ENCODE measurements at regions not wholly inside any gene's neighbourhood (a gene's known extent, or its start where the extent isn't known, plus 50 kb on each side); places are given as distances from the start of the nearest gene placed in this dataset.

DNA sequence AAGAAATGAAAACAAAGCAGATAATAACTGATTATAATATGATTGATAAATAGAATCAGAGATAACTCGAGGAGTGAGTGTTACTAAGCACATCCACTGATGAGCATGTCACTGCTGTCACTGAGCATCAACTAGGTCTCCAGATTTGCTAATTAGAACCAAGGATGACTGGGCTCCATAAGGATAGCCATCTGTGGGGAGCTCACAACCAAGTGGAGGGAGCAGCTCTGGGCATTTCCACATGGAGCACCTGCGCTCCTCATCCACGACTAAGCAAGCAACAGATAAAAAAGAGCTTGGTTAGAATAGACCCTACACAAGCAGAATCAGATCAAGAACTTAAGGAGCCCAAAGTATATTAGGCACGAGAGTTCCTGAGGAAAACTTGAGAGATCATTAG, 396.0 kb upstream of the B3GAT1 start:
- TF ChIP-seq, protein P1, sequence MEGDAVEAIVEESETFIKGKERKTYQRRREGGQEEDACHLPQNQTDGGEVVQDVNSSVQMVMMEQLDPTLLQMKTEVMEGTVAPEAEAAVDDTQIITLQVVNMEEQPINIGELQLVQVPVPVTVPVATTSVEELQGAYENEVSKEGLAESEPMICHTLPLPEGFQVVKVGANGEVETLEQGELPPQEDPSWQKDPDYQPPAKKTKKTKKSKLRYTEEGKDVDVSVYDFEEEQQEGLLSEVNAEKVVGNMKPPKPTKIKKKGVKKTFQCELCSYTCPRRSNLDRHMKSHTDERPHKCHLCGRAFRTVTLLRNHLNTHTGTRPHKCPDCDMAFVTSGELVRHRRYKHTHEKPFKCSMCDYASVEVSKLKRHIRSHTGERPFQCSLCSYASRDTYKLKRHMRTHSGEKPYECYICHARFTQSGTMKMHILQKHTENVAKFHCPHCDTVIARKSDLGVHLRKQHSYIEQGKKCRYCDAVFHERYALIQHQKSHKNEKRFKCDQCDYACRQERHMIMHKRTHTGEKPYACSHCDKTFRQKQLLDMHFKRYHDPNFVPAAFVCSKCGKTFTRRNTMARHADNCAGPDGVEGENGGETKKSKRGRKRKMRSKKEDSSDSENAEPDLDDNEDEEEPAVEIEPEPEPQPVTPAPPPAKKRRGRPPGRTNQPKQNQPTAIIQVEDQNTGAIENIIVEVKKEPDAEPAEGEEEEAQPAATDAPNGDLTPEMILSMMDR (conservative IDR thresholded peaks at IDR 0.05 in 1 of 2, IDR thresholded peaks at IDR 0.05 in 1 of 2; ENCODE audit: low read depth in 1 of 2, low read length in 2 of 2): no peak
- no peak for TF ChIP-seq EZH2 (IDR thresholded peaks at IDR 0.05; ENCODE audit: low read length, missing control alignments)
